GM23248 (cell line): ENCODE measurements at regions not wholly inside any gene's neighbourhood (a gene's known extent, or its start where the extent isn't known, plus 50 kb on each side); places are given as distances from the start of the nearest gene placed in this dataset.

Source experiments
- DNase-seq: peaks from one replicate; pipeline ENCODE4 v3.0.0-alpha.2; 2015
- H2AFZ ChIP-seq: fragments of 200-600 bp; sonication (generic); 2 replicates; pipeline ENCODE4 v1.6.1; 2016; ENCODE audit warnings: antibody characterized with exemption
- H3F3A ChIP-seq: fragments of 200-600 bp; sonication (generic); 2 replicates; pipeline ENCODE4 v1.6.1; 2016; ENCODE audit warnings: mild to moderate bottlenecking, antibody characterized with exemption, mixed run types; ENCODE audit not compliant: insufficient read depth
- H3K27ac ChIP-seq: fragments of 200-600 bp; sonication (generic); 2 replicates; pipeline ENCODE4 v1.5.1; 2016; ENCODE audit warnings: mild to moderate bottlenecking
- H3K27me3 ChIP-seq: fragments of 200-600 bp; sonication (generic); replicated peaks from 2 replicates; pipeline ENCODE4 v1.6.1; 2016; ENCODE audit warnings: mild to moderate bottlenecking; ENCODE audit not compliant: insufficient read depth
- H3K36me3 ChIP-seq: fragments of 200-600 bp; sonication (generic); 2 replicates; pipeline ENCODE4 v1.6.1; 2016; ENCODE audit warnings: low read depth, mild to moderate bottlenecking
- H3K4me1 ChIP-seq: fragments of 200-600 bp; sonication (generic); 2 replicates; pipeline ENCODE4 v1.6.1; 2016; ENCODE audit warnings: mild to moderate bottlenecking; ENCODE audit not compliant: insufficient read depth
- H3K4me2 ChIP-seq: fragments of 200-600 bp; sonication (generic); one replicate; pipeline ENCODE4 v1.6.1; 2016; ENCODE audit warnings: mild to moderate bottlenecking; ENCODE audit not compliant: unreplicated experiment
- H3K4me3 ChIP-seq: fragments of 200-600 bp; sonication (generic); 2 replicates; pipeline ENCODE4 v1.5.1; 2016; ENCODE audit warnings: mild to moderate bottlenecking
- H3K79me2 ChIP-seq: fragments of 200-600 bp; sonication (generic); 2 replicates; pipeline ENCODE4 v1.6.1; 2016; ENCODE audit warnings: mild to moderate bottlenecking; ENCODE audit not compliant: insufficient read depth
- H3K9ac ChIP-seq: fragments of 200-600 bp; sonication (generic); 2 replicates; pipeline ENCODE4 v1.6.1; 2016; ENCODE audit warnings: mild to moderate bottlenecking
- H3K9me2 ChIP-seq: fragments of 200-600 bp; sonication (generic); 2 replicates; pipeline ENCODE4 v1.6.1; 2016; ENCODE audit warnings: mixed run types, mild to moderate bottlenecking, moderate library complexity; ENCODE audit not compliant: insufficient read depth
- H3K9me3 ChIP-seq: fragments of 200-600 bp; sonication (generic); one replicate; pipeline ENCODE4 v1.6.1; 2017; ENCODE audit warnings: low read depth
- H4K20me1 ChIP-seq: fragments of 200-600 bp; sonication (generic); 2 replicates; pipeline ENCODE4 v1.6.0; 2016; ENCODE audit not compliant: insufficient read depth
- EZH2 ChIP-seq: fragments of 200-600 bp; sonication (generic); IDR thresholded peaks from 2 replicates; pipeline ENCODE4 v1.6.1; 2018; ENCODE audit warnings: antibody characterized with exemption, mild to moderate bottlenecking; ENCODE audit not compliant: insufficient read depth, poor library complexity, severe bottlenecking
- EZH2phosphoT487 ChIP-seq: fragments of 200-600 bp; sonication (generic); IDR thresholded peaks from 2 replicates; pipeline ENCODE4 v1.6.1; 2018; ENCODE audit warnings: antibody characterized with exemption, moderate library complexity, mild to moderate bottlenecking, low read depth; ENCODE audit not compliant: insufficient read depth
- WGBS, 2 experiments: methylation state at CpG; one replicate each; pipeline ENCODE4 v1.1.6; 2015 to 2017; ENCODE audit warnings: low lambda C conversion rate in 2 of 2, low coverage in 1 of 2; ENCODE audit errors: missing lambda C conversion rate in 2 of 2; 5-methylcytosine and 5-hydroxymethylcytosine counted together
- in situ Hi-C: fragments of 300-500 bp; cut with MboI; formaldehyde crosslinking; loops from 2 replicates; pipeline ENCODE4 v1.15.0; 2020

GRCh38 chr20:4076671-4077070 is 61.3 kb upstream of the RNF24 start:
- peaks cover 14% of the 10 kb centered on the region for H3K4me1 ChIP-seq
- H4K20me1 ChIP-seq: no peaks in the 10 kb centered on the region
- TF ChIP-seq EZH2phosphoT487 (no peak), EZH2 (no peak)
- no peak overlapping the region for H3K4me3 ChIP-seq
- H3F3A ChIP-seq: peaks cover 27% of the 10 kb centered on the region
- H3K9me2 ChIP-seq: no peaks in the 10 kb centered on the region
- no peak overlapping the region for H3K9ac ChIP-seq
- H3K4me2 ChIP-seq: peak overlapping the region; percentile 77
- no peaks in the 10 kb centered on the region for H3K79me2 ChIP-seq
- peak overlapping the region; percentile 64 for H3K27ac ChIP-seq
- H3K27me3 ChIP-seq: no peaks in the 10 kb centered on the region
- 0 to 2% methylated on average over 3 of the region's 3 CpGs for WGBS, 2 experiments
- H2AFZ ChIP-seq: no peak overlapping the region
- in situ Hi-C loops: no loop called here
- H3K9me3 ChIP-seq: no peaks in the 10 kb centered on the region
- H3K36me3 ChIP-seq: no peaks in the 10 kb centered on the region
- DNase-seq: peak; percentile 90

- Histone ChIP-seq H3F3A (peaks cover 23% of the 10 kb centered on the region), H3K36me3 (no peaks in the 10 kb centered on the region), H3K27me3 (no peaks in the 10 kb centered on the region), H3K9me2 (no peaks in the 10 kb centered on the region), H2AFZ (no peak overlapping the region), H3K4me3 (no peak overlapping the region), H3K27ac (no peak overlapping the region), H3K4me2 (peak overlapping the region; percentile 77), H3K4me1 (peaks cover 14% of the 10 kb centered on the region), H3K9me3 (no peaks in the 10 kb centered on the region), H3K79me2 (no peaks in the 10 kb centered on the region), H3K9ac (no peak overlapping the region), H4K20me1 (no peaks in the 10 kb centered on the region)
- WGBS, 2 experiments: 65 to 70% methylated on average over 3 of the region's 3 CpGs
- in situ Hi-C loops: no loop called here
- DNase-seq: peak; percentile 45
- TF ChIP-seq EZH2 (no peak), EZH2phosphoT487 (no peak)
Observed at GRCh38 chr20:4076033-4076432, 60.7 kb upstream of the RNF24 start.

GRCh38 chr20:4074877-4075455 is 59.6 kb upstream of the RNF24 start:
- Histone ChIP-seq H3K36me3 (no peaks in the 10 kb centered on the region), H3K27ac (no peak overlapping the region), H3K4me3 (no peak overlapping the region), H3K27me3 (no peaks in the 10 kb centered on the region), H3K4me1 (peaks cover 18% of the 10 kb centered on the region), H3K79me2 (no peaks in the 10 kb centered on the region), H3F3A (peaks cover 32% of the 10 kb centered on the region), H3K9me3 (no peaks in the 10 kb centered on the region), H3K9ac (no peak overlapping the region), H2AFZ (no peak overlapping the region), H3K9me2 (no peaks in the 10 kb centered on the region), H4K20me1 (no peaks in the 10 kb centered on the region), H3K4me2 (no peak overlapping the region)
- in situ Hi-C loops: no loop called here
- no peak for DNase-seq
- TF ChIP-seq EZH2 (no peak), EZH2phosphoT487 (no peak)
- 96% methylated on average over 7 of the region's 7 CpGs for WGBS, 2 experiments

- H4K20me1 ChIP-seq: no peaks in the 10 kb centered on the region
- DNase-seq: peak; percentile 31
- no peaks in the 10 kb centered on the region for H3K27me3 ChIP-seq
- H3K27ac ChIP-seq: no peak overlapping the region
- no peaks in the 10 kb centered on the region for H3K9me3 ChIP-seq
- H3K4me1 ChIP-seq: peaks cover 26% of the 10 kb centered on the region
- in situ Hi-C loops: no loop called here
- no peaks in the 10 kb centered on the region for H3K79me2 ChIP-seq
- H3K4me3 ChIP-seq: no peak overlapping the region
- no peak overlapping the region for H2AFZ ChIP-seq
- 83 to 85% methylated on average over 6 of the region's 6 CpGs for WGBS, 2 experiments
- no peak overlapping the region for H3K9ac ChIP-seq
- no peaks in the 10 kb centered on the region for H3K9me2 ChIP-seq
- H3K36me3 ChIP-seq: no peaks in the 10 kb centered on the region
- peaks cover 34% of the 10 kb centered on the region for H3F3A ChIP-seq
- no peak overlapping the region for H3K4me2 ChIP-seq
- TF ChIP-seq EZH2: no peak
- no peak for TF ChIP-seq EZH2phosphoT487
Observed at GRCh38 chr20:4073852-4074741, 58.7 kb upstream of the RNF24 start.
